Breast epithelium (tissue), 3 donors: ENCODE measurements at regions not wholly inside any gene's neighbourhood (a gene's known extent, or its start where the extent isn't known, plus 50 kb on each side); places are given as distances from the start of the nearest gene placed in this dataset.

ENCODE experiments used
- CTCF ChIP-seq, 3 donors: fragments of 450-650 bp; IDR thresholded peaks; one replicate each; pipeline ENCODE4 v1.5.1; 2016 to 2017; ENCODE audit warnings: antibody characterized with exemption in 3 of 3, mild to moderate bottlenecking in 3 of 3, moderate library complexity in 3 of 3
- POLR2A ChIP-seq: fragments of 450-650 bp; IDR thresholded peaks from one replicate; pipeline ENCODE4 v1.6.1; 2016; ENCODE audit warnings: antibody characterized with exemption, mild to moderate bottlenecking, moderate library complexity
- POLR2AphosphoS5 ChIP-seq, 3 donors: sonication (generic); formaldehyde crosslinking; IDR thresholded peaks; one replicate each; pipeline ENCODE4 v1.6.1; 2017; ENCODE audit warnings: antibody characterized with exemption in 3 of 3

GRCh38 chr5:101159006-101159405 lies 255.9 kb upstream of the ST8SIA4 start:
- TF ChIP-seq CTCF (IDR thresholded peaks at IDR 0.05) (no peak), POLR2AphosphoS5 (IDR thresholded peaks at IDR 0.05) (no peak), POLR2A (no peak)
